GM18858 (cell line): ENCODE measurements at regions not wholly inside any gene's neighbourhood (a gene's known extent, or its start where the extent isn't known, plus 50 kb on each side); places are given as distances from the start of the nearest gene placed in this dataset.
"Not testable (repeated sequence)": the region's sequence is repeated elsewhere in the genome, so short reads cannot be mapped to it uniquely, and the experiment has no call there.

Experiments used
- ATAC-seq: cut with Tn5 transposase; IDR thresholded peaks from one replicate; pipeline ENCODE4 v1.9.1; 2021; ENCODE audit not compliant: unreplicated experiment

GRCh38 chr16:46519063-46519462, 102.1 kb downstream of the SHCBP1 start:
- no peak for ATAC-seq

GRCh38 chr16:46496701-46497100, 124.5 kb downstream of the SHCBP1 start:
- no peak for ATAC-seq

- ATAC-seq = no peak
Observed at GRCh38 chr16:46482895-46483294, 138.3 kb downstream of the SHCBP1 start.

GRCh38 chr16:46466239-46466638, 154.9 kb downstream of the SHCBP1 start:
- no peak for ATAC-seq

GRCh38 chr16:46454801-46455200, 166.4 kb downstream of the SHCBP1 start:
- ATAC-seq = not testable (repeated sequence)

- ATAC-seq = no peak
Observed at GRCh38 chr16:46428108-46429061, 192.8 kb downstream of the SHCBP1 start.

GRCh38 chr16:46427340-46428107, 193.7 kb downstream of the SHCBP1 start:
- ATAC-seq = no peak

- no peak for ATAC-seq
Observed at GRCh38 chr16:46426336-46426735, 194.8 kb downstream of the SHCBP1 start.

GRCh38 chr16:46404028-46404427, 217.2 kb downstream of the SHCBP1 start:
- no peak for ATAC-seq

GRCh38 chr16:46398559-46398958, 222.6 kb downstream of the SHCBP1 start:
- ATAC-seq = not testable (repeated sequence)

- ATAC-seq = not testable (repeated sequence)
Observed at GRCh38 chr16:46396883-46397270, 224.3 kb downstream of the SHCBP1 start.

GRCh38 chr16:46396131-46396882, 224.9 kb downstream of the SHCBP1 start:
- ATAC-seq = not testable (repeated sequence)

GRCh38 chr16:46395391-46395921, 225.7 kb downstream of the SHCBP1 start:
- not testable (repeated sequence) for ATAC-seq

- not testable (repeated sequence) for ATAC-seq
Observed at GRCh38 chr16:46394963-46395362, 226.2 kb downstream of the SHCBP1 start.

GRCh38 chr16:46394149-46394548, 227.0 kb downstream of the SHCBP1 start:
- not testable (repeated sequence) for ATAC-seq

GRCh38 chr16:46392930-46393722, 228.1 kb downstream of the SHCBP1 start:
- ATAC-seq = not testable (repeated sequence)

GRCh38 chr16:46390660-46391462, 230.3 kb downstream of the SHCBP1 start:
- not testable (repeated sequence) for ATAC-seq

- ATAC-seq = not testable (repeated sequence)
Observed at GRCh38 chr16:46389561-46390041, 231.6 kb downstream of the SHCBP1 start.

GRCh38 chr16:46388939-46389491, 232.2 kb downstream of the SHCBP1 start:
- ATAC-seq = not testable (repeated sequence)
